ENCODE measurements at regions not wholly inside any gene's neighbourhood (a gene's known extent, or its start where the extent isn't known, plus 50 kb on each side); places are given as distances from the start of the nearest gene placed in this dataset.

DNA sequence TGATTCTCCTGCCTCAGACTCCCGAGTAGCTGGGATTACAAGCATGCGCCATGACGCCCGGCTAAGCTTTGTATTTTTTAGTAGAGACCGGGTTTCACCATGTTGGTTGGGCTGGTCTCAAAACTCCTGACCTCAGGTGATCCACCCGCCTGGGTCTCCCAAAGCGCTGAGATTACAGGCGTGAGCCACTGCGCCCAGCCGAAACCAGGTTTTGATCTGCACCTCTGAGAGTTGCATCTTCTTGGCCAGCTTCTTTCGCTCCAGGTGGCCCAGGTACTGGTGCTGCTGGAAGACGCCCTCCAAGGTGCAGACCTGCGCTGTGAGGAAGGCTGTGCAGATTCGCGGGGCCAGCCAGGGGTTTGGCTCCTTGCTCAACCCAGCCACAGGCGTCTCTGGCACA is 275.4 kb upstream of the LRRC3B start:
- TF ChIP-seq POLR2A (IDR thresholded peaks at IDR 0.05; ENCODE audit: extremely low read depth, insufficient read length): no peak
- TF ChIP-seq, protein P1, sequence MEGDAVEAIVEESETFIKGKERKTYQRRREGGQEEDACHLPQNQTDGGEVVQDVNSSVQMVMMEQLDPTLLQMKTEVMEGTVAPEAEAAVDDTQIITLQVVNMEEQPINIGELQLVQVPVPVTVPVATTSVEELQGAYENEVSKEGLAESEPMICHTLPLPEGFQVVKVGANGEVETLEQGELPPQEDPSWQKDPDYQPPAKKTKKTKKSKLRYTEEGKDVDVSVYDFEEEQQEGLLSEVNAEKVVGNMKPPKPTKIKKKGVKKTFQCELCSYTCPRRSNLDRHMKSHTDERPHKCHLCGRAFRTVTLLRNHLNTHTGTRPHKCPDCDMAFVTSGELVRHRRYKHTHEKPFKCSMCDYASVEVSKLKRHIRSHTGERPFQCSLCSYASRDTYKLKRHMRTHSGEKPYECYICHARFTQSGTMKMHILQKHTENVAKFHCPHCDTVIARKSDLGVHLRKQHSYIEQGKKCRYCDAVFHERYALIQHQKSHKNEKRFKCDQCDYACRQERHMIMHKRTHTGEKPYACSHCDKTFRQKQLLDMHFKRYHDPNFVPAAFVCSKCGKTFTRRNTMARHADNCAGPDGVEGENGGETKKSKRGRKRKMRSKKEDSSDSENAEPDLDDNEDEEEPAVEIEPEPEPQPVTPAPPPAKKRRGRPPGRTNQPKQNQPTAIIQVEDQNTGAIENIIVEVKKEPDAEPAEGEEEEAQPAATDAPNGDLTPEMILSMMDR (IDR thresholded peaks at IDR 0.05; ENCODE audit: low read depth, low read length): no peak
- TF ChIP-seq MAX (IDR thresholded peaks at IDR 0.05; ENCODE audit: low read depth, low read length): no peak
